Neural crest cell (in vitro differentiated cells): ENCODE measurements at regions not wholly inside any gene's neighbourhood (a gene's known extent, or its start where the extent isn't known, plus 50 kb on each side); places are given as distances from the start of the nearest gene placed in this dataset.
A peak's percentile ranks its signal among the peaks of the same experiment; 100 is the strongest.

Experiments used
- DNase-seq: peaks from one replicate; pipeline ENCODE4 v3.0.0; 2021; ENCODE audit warnings: low read depth, mixed read lengths, low spot score
- H3K27ac Mint-ChIP-seq: one replicate; pipeline ENCODE4 v1.8.0; 2021; ENCODE audit warnings: mild to moderate bottlenecking, mixed read lengths; ENCODE audit not compliant: unreplicated experiment
- H3K27me3 Mint-ChIP-seq: 2 replicates; pipeline ENCODE4 v1.8.0; 2021; ENCODE audit warnings: low read depth, mild to moderate bottlenecking, mixed read lengths
- H3K36me3 Mint-ChIP-seq: 2 replicates; pipeline ENCODE4 v1.8.0; 2021; ENCODE audit warnings: low read depth, mild to moderate bottlenecking, mixed read lengths
- H3K4me1 Mint-ChIP-seq: 2 replicates; pipeline ENCODE4 v1.8.0; 2021; ENCODE audit warnings: mixed read lengths
- H3K4me3 Mint-ChIP-seq: one replicate; pipeline ENCODE4 v1.8.0; 2021; ENCODE audit warnings: mild to moderate bottlenecking, mixed read lengths
- H3K9me3 Mint-ChIP-seq: 2 replicates; pipeline ENCODE4 v1.8.0; 2021; ENCODE audit warnings: mixed read lengths
- TF ChIP-seq, protein P1 (sequence below): fragments of 200-600 bp; sonication (generic); conservative IDR thresholded peaks from 2 replicates; pipeline ENCODE4 v1.5.0; 2021; ENCODE audit warnings: antibody characterized with exemption, mild to moderate bottlenecking

DNA sequence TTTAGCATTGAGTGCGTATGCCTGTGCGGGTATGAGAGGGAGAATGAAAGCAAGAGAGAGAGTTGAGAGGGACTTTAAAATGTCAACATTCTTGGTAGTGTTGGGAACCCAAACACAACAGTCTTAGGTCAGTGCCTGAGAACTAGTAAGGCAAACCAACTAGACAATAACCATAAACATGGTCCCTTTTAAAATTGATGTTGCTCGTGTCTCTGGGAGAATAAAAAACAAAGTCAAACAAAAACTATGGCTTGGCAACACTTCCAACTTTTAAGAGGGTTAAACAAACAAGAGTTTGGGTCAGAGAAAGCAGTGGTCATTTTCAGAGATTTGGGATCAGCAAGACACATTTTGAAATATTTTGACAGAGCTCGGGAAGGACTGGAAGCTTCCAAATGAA lies 146.7 kb upstream of the THBS1 start:
- no peak for DNase-seq
- Mint-ChIP-seq H3K27me3 (no peaks in the 10 kb centered on the region), H3K4me1 (peaks cover 18% of the 10 kb centered on the region), H3K27ac (no peak overlapping the region), H3K9me3 (peaks cover 5% of the 10 kb centered on the region), H3K36me3 (no peaks in the 10 kb centered on the region), H3K4me3 (no peak overlapping the region)
- TF ChIP-seq, protein P1, sequence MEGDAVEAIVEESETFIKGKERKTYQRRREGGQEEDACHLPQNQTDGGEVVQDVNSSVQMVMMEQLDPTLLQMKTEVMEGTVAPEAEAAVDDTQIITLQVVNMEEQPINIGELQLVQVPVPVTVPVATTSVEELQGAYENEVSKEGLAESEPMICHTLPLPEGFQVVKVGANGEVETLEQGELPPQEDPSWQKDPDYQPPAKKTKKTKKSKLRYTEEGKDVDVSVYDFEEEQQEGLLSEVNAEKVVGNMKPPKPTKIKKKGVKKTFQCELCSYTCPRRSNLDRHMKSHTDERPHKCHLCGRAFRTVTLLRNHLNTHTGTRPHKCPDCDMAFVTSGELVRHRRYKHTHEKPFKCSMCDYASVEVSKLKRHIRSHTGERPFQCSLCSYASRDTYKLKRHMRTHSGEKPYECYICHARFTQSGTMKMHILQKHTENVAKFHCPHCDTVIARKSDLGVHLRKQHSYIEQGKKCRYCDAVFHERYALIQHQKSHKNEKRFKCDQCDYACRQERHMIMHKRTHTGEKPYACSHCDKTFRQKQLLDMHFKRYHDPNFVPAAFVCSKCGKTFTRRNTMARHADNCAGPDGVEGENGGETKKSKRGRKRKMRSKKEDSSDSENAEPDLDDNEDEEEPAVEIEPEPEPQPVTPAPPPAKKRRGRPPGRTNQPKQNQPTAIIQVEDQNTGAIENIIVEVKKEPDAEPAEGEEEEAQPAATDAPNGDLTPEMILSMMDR, result no peak

DNA sequence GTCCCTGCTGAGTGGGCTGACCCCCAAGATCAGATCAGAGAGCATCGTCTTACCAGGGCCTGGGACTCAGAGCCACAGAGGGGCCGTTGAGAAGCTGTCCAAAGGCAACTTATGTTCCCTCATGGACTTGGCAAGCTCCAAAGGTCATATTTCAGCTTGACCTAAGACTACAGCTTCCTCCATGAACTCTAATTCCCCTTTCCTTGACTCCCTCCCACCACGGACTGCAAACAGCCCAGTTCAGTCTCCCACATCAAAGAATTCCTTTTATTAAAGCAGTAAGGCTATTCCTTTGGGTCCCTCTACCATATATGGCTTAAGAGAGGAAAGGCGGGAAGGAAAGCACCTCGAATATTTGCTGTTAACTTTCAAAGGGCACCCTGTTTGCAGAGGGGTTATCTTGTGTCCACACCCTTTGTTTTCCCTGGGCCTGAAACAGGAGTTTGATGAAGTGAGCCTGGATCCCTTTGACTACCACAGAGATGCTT lies 146.1 kb upstream of the THBS1 start:
- Mint-ChIP-seq H3K4me1 (peaks cover 18% of the 10 kb centered on the region), H3K27ac (no peak overlapping the region), H3K27me3 (no peaks in the 10 kb centered on the region), H3K4me3 (no peak overlapping the region), H3K36me3 (no peaks in the 10 kb centered on the region), H3K9me3 (peaks cover 5% of the 10 kb centered on the region)
- TF ChIP-seq, protein P1, result no peak
- DNase-seq, result no peak

DNA sequence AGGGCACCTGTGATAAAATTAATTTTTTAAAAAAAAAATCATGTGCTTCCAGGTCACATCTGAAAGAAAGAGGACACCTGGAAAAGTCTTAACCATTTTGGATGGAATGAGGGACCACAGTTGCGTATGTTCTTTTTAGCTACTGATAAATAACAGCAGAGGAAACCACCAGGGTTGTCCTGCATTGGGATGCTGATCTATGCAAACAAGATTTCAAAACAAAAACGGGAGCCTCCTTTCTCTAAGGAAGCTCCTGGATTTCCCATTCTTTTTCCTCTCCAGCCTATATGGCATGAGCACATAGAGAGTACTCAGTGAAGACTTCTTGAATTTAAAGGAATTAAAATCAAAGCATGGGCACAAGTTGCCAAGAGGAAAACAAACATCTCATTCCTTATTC lies 145.6 kb upstream of the THBS1 start:
- Mint-ChIP-seq H3K4me3 (no peak overlapping the region), H3K9me3 (peaks cover 4% of the 10 kb centered on the region), H3K27me3 (no peaks in the 10 kb centered on the region), H3K27ac (no peak overlapping the region), H3K4me1 (peaks cover 14% of the 10 kb centered on the region), H3K36me3 (no peaks in the 10 kb centered on the region)
- TF ChIP-seq, protein P1, result no peak
- DNase-seq, result no peak

DNA sequence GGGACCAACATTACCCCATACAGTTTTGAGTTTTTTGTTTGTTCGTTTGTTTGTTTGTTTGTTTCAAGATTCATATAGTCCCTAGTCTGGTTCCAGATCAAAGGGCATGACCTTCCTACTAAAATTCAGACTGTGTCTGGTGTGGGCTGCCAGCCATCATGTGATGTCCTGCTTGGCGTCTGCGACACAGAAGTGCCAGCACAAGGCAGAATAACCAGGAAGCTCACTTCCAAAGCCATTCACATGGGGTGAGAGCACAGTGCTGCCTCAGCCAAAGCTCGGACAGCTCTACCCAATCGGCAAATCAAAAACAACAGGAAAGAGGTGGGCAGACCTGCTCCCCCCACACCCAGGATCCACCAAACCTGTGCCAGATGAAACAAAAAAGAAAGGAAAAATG lies 142.6 kb upstream of the THBS1 start:
- Mint-ChIP-seq H3K27me3 (no peaks in the 10 kb centered on the region), H3K4me1 (peaks cover 11% of the 10 kb centered on the region), H3K36me3 (no peaks in the 10 kb centered on the region), H3K27ac (peak overlapping the region; percentile 14), H3K4me3 (no peak overlapping the region), H3K9me3 (no peaks in the 10 kb centered on the region)
- TF ChIP-seq, protein P1, result no peak
- no peak for DNase-seq

DNA sequence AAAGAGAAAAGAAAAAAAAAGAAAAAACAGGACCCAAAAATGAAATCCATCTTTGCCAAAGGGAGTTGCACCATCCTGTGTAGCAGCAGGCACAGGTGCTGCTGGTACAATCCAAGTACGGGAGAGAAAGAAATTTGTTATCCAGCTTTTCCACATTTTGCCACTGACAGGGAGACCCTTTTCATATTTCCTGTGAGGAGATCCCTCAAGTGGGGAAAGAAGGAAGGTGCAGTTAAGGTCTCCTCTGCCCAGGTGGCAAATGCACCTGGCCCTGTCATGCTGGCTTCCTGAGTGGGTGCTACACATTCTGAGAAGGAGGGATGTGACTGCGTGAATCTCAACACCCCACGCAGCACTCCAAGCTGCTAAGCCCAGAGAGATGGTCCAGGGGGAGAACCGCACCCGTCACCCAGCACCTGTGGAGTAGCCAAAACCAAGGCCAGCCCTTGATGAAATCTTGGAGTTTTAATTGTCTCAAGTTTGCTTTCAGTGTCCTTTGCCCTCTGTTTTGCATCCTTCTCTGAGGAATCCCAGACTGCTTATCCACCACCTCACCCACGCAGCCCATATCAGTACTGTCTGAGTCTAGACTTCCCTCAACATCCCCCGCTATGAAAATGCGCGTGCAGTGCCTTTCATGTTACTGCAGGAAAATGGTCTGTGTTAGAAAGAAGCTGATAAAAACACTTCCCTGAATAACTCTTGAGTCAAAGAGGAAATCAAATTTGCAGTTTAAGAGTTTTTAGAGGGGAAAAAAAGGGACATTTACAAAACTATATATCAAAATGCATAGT lies 141.9 kb upstream of the THBS1 start:
- Mint-ChIP-seq H3K36me3 (no peaks in the 10 kb centered on the region), H3K27ac (no peak overlapping the region), H3K4me1 (peaks cover 7% of the 10 kb centered on the region), H3K4me3 (no peak overlapping the region), H3K27me3 (no peaks in the 10 kb centered on the region), H3K9me3 (no peaks in the 10 kb centered on the region)
- TF ChIP-seq, protein P1, result peak; percentile 30
- no peak for DNase-seq
